SK-N-SH (cell line): ENCODE measurements at regions not wholly inside any gene's neighbourhood (a gene's known extent, or its start where the extent isn't known, plus 50 kb on each side); places are given as distances from the start of the nearest gene placed in this dataset.

ENCODE experiments used
- CTCF ChIP-seq: fragments of 200-600 bp; sonication (generic); IDR thresholded peaks from 2 replicates; pipeline ENCODE4 v1.6.1; 2017; ENCODE audit warnings: antibody characterized with exemption, mild to moderate bottlenecking, moderate library complexity
- GABPA ChIP-seq: IDR thresholded peaks from 2 replicates; pipeline ENCODE4 v1.4.0; 2012; ENCODE audit warnings: low read depth, mild to moderate bottlenecking
- NFIC ChIP-seq: IDR thresholded peaks from 2 replicates; pipeline ENCODE4 v1.4.0; 2012; ENCODE audit warnings: borderline replicate concordance
- RCOR1 ChIP-seq: fragments of 150-350 bp; IDR thresholded peaks from 2 replicates; pipeline ENCODE4 v1.6.1; 2017; ENCODE audit warnings: antibody characterized with exemption, low read length
- TF ChIP-seq, protein P1 (sequence below): IDR thresholded peaks from 2 replicates; pipeline ENCODE4 v1.6.1; 2012; ENCODE audit warnings: mild to moderate bottlenecking, low read depth, low read length, moderate library complexity

DNA sequence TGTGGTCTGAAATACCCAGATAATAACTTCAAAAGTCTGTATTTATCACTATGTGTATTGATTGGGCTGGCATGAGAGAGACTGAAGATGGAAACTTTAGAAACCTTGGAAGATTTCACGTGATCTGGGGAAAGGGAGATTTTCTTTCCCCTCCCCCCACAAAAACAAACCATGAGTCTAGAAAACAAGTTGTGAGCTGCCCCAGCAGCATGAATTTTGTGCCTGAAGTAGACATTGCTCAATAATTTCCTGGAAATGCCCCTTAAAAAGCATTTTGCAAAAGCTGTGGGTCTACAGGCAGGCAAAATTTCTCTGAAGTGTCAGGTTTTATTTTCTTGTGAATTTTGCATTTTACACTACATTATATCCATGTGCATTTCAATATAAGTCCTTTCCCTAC is 101.8 kb downstream of the ETAA1 start:
- TF ChIP-seq, protein P1, sequence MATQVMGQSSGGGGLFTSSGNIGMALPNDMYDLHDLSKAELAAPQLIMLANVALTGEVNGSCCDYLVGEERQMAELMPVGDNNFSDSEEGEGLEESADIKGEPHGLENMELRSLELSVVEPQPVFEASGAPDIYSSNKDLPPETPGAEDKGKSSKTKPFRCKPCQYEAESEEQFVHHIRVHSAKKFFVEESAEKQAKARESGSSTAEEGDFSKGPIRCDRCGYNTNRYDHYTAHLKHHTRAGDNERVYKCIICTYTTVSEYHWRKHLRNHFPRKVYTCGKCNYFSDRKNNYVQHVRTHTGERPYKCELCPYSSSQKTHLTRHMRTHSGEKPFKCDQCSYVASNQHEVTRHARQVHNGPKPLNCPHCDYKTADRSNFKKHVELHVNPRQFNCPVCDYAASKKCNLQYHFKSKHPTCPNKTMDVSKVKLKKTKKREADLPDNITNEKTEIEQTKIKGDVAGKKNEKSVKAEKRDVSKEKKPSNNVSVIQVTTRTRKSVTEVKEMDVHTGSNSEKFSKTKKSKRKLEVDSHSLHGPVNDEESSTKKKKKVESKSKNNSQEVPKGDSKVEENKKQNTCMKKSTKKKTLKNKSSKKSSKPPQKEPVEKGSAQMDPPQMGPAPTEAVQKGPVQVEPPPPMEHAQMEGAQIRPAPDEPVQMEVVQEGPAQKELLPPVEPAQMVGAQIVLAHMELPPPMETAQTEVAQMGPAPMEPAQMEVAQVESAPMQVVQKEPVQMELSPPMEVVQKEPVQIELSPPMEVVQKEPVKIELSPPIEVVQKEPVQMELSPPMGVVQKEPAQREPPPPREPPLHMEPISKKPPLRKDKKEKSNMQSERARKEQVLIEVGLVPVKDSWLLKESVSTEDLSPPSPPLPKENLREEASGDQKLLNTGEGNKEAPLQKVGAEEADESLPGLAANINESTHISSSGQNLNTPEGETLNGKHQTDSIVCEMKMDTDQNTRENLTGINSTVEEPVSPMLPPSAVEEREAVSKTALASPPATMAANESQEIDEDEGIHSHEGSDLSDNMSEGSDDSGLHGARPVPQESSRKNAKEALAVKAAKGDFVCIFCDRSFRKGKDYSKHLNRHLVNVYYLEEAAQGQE, result no peak
- TF ChIP-seq RCOR1, result no peak
- TF ChIP-seq NFIC, result no peak
- no peak for TF ChIP-seq CTCF
- no peak for TF ChIP-seq GABPA
